Lower lobe of right lung (tissue), 2 donors: ENCODE measurements at regions not wholly inside any gene's neighbourhood (a gene's known extent, or its start where the extent isn't known, plus 50 kb on each side); places are given as distances from the start of the nearest gene placed in this dataset.

Experiments used
- ATAC-seq, 2 donors: fragments of 200-7000 bp; cut with Tn5 transposase; one replicate each; pipeline ENCODE4 v1.9.1; 2020 to 2022; ENCODE audit warnings: mild to moderate bottlenecking in 2 of 2, moderate library complexity in 2 of 2
- DNase-seq: peaks from one replicate; pipeline ENCODE4 v3.0.0-alpha.2; 2020
- H3K27ac ChIP-seq: fragments of 200-600 bp; one replicate; pipeline ENCODE4 v1.8.0; 2022
- H3K27me3 ChIP-seq: fragments of 200-600 bp; one replicate; pipeline ENCODE4 v1.8.0; 2022; ENCODE audit warnings: low read depth
- H3K36me3 ChIP-seq: fragments of 200-600 bp; one replicate; pipeline ENCODE4 v1.8.0; 2022; ENCODE audit warnings: mild to moderate bottlenecking
- H3K4me1 ChIP-seq: fragments of 200-600 bp; one replicate; pipeline ENCODE4 v1.8.0; 2022
- H3K4me3 ChIP-seq: fragments of 200-600 bp; one replicate; pipeline ENCODE4 v1.8.0; 2022; ENCODE audit warnings: mild to moderate bottlenecking
- H3K9me3 ChIP-seq: fragments of 200-600 bp; one replicate; pipeline ENCODE4 v1.8.0; 2022
- CTCF ChIP-seq: fragments of 200-600 bp; IDR thresholded peaks from one replicate; pipeline ENCODE4 v1.8.0; 2022; ENCODE audit warnings: antibody characterized with exemption, mild to moderate bottlenecking
- intact Hi-C: fragments of 100-400 bp; cut with DNase I; formaldehyde crosslinking; loops from one replicate; pipeline ENCODE4 v1.11.0; 2022
- donor health status: DM: no; HTN: yes; CAD: no; lungs with severe emphysema.

GRCh38 chr18:8899000-8899399, 193.6 kb downstream of the MTCL1 start:
- Histone ChIP-seq H3K4me3 (no peak overlapping the region), H3K27me3 (no peaks in the 10 kb centered on the region), H3K27ac (no peak overlapping the region), H3K9me3 (no peaks in the 10 kb centered on the region), H3K36me3 (no peaks in the 10 kb centered on the region), H3K4me1 (no peaks in the 10 kb centered on the region)
- intact Hi-C loops, result no loop called here
- ATAC-seq, result no peak
- no peak for TF ChIP-seq CTCF
- no peak for DNase-seq

- no peaks in the 10 kb centered on the region for H3K4me1 ChIP-seq
- H3K4me3 ChIP-seq, result no peak overlapping the region
- H3K36me3 ChIP-seq, result no peaks in the 10 kb centered on the region
- intact Hi-C loops, result no loop called here
- no peak for DNase-seq
- H3K27me3 ChIP-seq, result no peaks in the 10 kb centered on the region
- TF ChIP-seq CTCF, result no peak
- no peak overlapping the region for H3K27ac ChIP-seq
- H3K9me3 ChIP-seq, result no peaks in the 10 kb centered on the region
- ATAC-seq, result no peak
Observed at GRCh38 chr18:8900552-8900951, 195.2 kb downstream of the MTCL1 start.

GRCh38 chr18:8901019-8901418, 195.7 kb downstream of the MTCL1 start:
- Histone ChIP-seq H3K9me3 (no peaks in the 10 kb centered on the region), H3K27me3 (no peaks in the 10 kb centered on the region), H3K4me3 (no peak overlapping the region), H3K27ac (no peak overlapping the region), H3K36me3 (no peaks in the 10 kb centered on the region), H3K4me1 (no peaks in the 10 kb centered on the region)
- no peak for TF ChIP-seq CTCF
- DNase-seq (no peak), ATAC-seq (no peak)
- intact Hi-C loops, result no loop called here

- Histone ChIP-seq H3K9me3 (peaks cover 8% of the 10 kb centered on the region), H3K27ac (no peak overlapping the region), H3K36me3 (no peaks in the 10 kb centered on the region), H3K4me1 (no peaks in the 10 kb centered on the region), H3K27me3 (no peaks in the 10 kb centered on the region), H3K4me3 (no peak overlapping the region)
- no peak for TF ChIP-seq CTCF
- DNase-seq (no peak), ATAC-seq (no peak)
- intact Hi-C loops, result no loop called here
Observed at GRCh38 chr18:8904316-8904715, 198.2 kb upstream of the NDUFV2 start.

GRCh38 chr18:8908792-8909510, 193.5 kb upstream of the NDUFV2 start:
- Histone ChIP-seq H3K27ac (no peak overlapping the region), H3K9me3 (peaks cover 8% of the 10 kb centered on the region), H3K36me3 (no peaks in the 10 kb centered on the region), H3K4me1 (no peaks in the 10 kb centered on the region), H3K4me3 (no peak overlapping the region), H3K27me3 (no peaks in the 10 kb centered on the region)
- ATAC-seq, result no peak
- no peak for TF ChIP-seq CTCF
- DNase-seq, result no peak
- intact Hi-C loops, result no loop called here
